ENCODE measurements at regions not wholly inside any gene's neighbourhood (a gene's known extent, or its start where the extent isn't known, plus 50 kb on each side); places are given as distances from the start of the nearest gene placed in this dataset.
"Not testable (repeated sequence)": the region's sequence is repeated elsewhere in the genome, so short reads cannot be mapped to it uniquely, and the experiment has no call there.

DNA sequence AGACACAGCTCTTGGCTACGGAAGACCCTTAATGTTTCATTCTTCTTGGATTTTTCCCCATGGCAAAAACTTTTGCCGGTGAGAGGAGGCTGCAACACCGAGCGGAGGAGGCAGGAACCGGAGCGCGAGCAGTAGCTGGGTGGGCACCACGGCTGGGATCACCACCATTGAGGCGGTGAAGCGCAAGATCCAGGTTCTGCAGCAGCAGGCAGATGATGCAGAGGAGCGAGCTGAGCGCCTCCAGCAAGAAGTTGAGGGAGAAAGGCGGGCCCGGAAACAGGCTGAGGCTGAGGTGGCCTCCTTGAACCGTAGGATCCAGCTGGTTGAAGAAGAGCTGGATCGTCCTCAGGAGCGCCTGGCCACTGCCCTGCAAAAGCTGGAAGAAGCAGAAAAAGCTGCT is 108.2 kb upstream of the TOX3 start:
- not testable (repeated sequence) for DNase-seq (ENCODE audit: low spot score); H3K4ac ChIP-seq (ENCODE audit: low read length); H3K27me3 ChIP-seq (ENCODE audit: control insufficient read depth in 3 of 3, insufficient read depth in 3 of 3, low read depth in 1 of 3, low read length in 3 of 3); H2AFZ ChIP-seq (ENCODE audit: low read length); H3K14ac ChIP-seq (ENCODE audit: low read length); H3K4me3 ChIP-seq (ENCODE audit: low read length in 2 of 2); H3K79me1 ChIP-seq (ENCODE audit: low read depth, low read length); H4K8ac ChIP-seq (ENCODE audit: low read depth, low read length); H3K4me2 ChIP-seq (ENCODE audit: insufficient read depth, low read length, poor library complexity, severe bottlenecking); H2BK15ac ChIP-seq (ENCODE audit: low read length); H3K36me3 ChIP-seq (replicated peaks in 1 of 2; ENCODE audit: control insufficient read depth in 2 of 2, insufficient read depth in 2 of 2, low read length in 2 of 2); H3K23ac ChIP-seq (ENCODE audit: low read depth, low read length, poor library complexity); H4K91ac ChIP-seq (ENCODE audit: low read depth, low read length, poor library complexity); H2BK5ac ChIP-seq (ENCODE audit: low read length); H3K9me3 ChIP-seq (replicated peaks in 1 of 2; ENCODE audit: control insufficient read depth in 2 of 2, insufficient read depth in 1 of 2, low read depth in 1 of 2, low read length in 2 of 2); H3K4me1 ChIP-seq (ENCODE audit: control insufficient read depth in 2 of 2, insufficient read depth in 1 of 2, low read depth in 1 of 2, low read length in 2 of 2); H2BK12ac ChIP-seq (ENCODE audit: low read length); H3K9ac ChIP-seq (ENCODE audit: low read depth, low read length, poor library complexity); H2BK120ac ChIP-seq (ENCODE audit: low read depth, low read length); H3K27ac ChIP-seq (replicated peaks; ENCODE audit: low read length)
- no CpG with 5 or more reads among the region's 17 CpGs for WGBS, 2 donors (ENCODE audit: extremely low coverage in 2 of 2, insufficient read length in 2 of 2, insufficient replicate concordance in 1 of 2)
- Histone ChIP-seq H2AK5ac (ENCODE audit: low read depth, low read length) (peak overlapping the region; percentile 38), H3K18ac (ENCODE audit: low read length) (peak overlapping the region; percentile 46)

DNA sequence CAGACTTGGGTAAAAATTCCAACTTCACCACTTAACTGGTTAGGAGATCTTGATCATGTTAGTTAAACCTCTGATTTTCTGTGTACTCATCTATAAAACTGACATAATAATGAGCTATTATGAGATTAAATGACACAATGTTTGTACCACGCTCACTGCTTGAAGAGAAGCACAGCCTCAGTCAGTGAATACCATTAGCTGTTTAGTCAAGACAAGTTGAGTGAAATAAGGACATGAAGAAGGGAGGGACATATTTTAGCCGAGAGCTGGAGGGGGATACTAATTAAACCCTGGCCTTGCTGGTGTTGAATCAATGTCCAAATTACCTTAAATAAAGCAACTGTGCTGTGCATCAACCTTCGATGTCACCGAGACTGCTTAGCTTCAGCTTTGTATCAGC is 105.1 kb upstream of the TOX3 start:
- H3K18ac ChIP-seq (ENCODE audit: low read length) = no peak overlapping the region
- no peak overlapping the region for H4K8ac ChIP-seq (ENCODE audit: low read depth, low read length)
- peaks cover 5 to 10% of the 10 kb centered on the region in 2 donors for H3K4me1 ChIP-seq (ENCODE audit: control insufficient read depth in 2 of 2, insufficient read depth in 1 of 2, low read depth in 1 of 2, low read length in 2 of 2)
- H3K27ac ChIP-seq (replicated peaks; ENCODE audit: low read length) = no peak overlapping the region
- no peak overlapping the region for H3K23ac ChIP-seq (ENCODE audit: low read depth, low read length, poor library complexity)
- no peaks in the 10 kb centered on the region for H3K9me3 ChIP-seq (replicated peaks in 1 of 2; ENCODE audit: control insufficient read depth in 2 of 2, insufficient read depth in 1 of 2, low read depth in 1 of 2, low read length in 2 of 2)
- no peak overlapping the region for H3K4ac ChIP-seq (ENCODE audit: low read length)
- H2BK120ac ChIP-seq (ENCODE audit: low read depth, low read length) = no peak overlapping the region
- no peak overlapping the region for H4K91ac ChIP-seq (ENCODE audit: low read depth, low read length, poor library complexity)
- no peak overlapping the region for H2BK15ac ChIP-seq (ENCODE audit: low read length)
- DNase-seq (ENCODE audit: low spot score) = no peak
- H3K27me3 ChIP-seq (ENCODE audit: control insufficient read depth in 3 of 3, insufficient read depth in 3 of 3, low read depth in 1 of 3, low read length in 3 of 3) = no peaks in the 10 kb centered on the region
- no peaks in the 10 kb centered on the region for H3K79me1 ChIP-seq (ENCODE audit: low read depth, low read length)
- no peak overlapping the region for H3K14ac ChIP-seq (ENCODE audit: low read length)
- H2AFZ ChIP-seq (ENCODE audit: low read length) = peak overlapping the region; percentile 26
- H2BK5ac ChIP-seq (ENCODE audit: low read length) = no peak overlapping the region
- H3K4me2 ChIP-seq (ENCODE audit: insufficient read depth, low read length, poor library complexity, severe bottlenecking) = no peak overlapping the region
- no peak overlapping the region for H3K4me3 ChIP-seq (ENCODE audit: low read length in 2 of 2)
- H2BK12ac ChIP-seq (ENCODE audit: low read length) = no peak overlapping the region
- no CpG with 5 or more reads among the region's 4 CpGs for WGBS, 2 donors (ENCODE audit: extremely low coverage in 2 of 2, insufficient read length in 2 of 2, insufficient replicate concordance in 1 of 2)
- H3K36me3 ChIP-seq (replicated peaks in 1 of 2; ENCODE audit: control insufficient read depth in 2 of 2, insufficient read depth in 2 of 2, low read length in 2 of 2) = no peaks in the 10 kb centered on the region
- H2AK5ac ChIP-seq (ENCODE audit: low read depth, low read length) = no peak overlapping the region
- H3K9ac ChIP-seq (ENCODE audit: low read depth, low read length, poor library complexity) = no peak overlapping the region

DNA sequence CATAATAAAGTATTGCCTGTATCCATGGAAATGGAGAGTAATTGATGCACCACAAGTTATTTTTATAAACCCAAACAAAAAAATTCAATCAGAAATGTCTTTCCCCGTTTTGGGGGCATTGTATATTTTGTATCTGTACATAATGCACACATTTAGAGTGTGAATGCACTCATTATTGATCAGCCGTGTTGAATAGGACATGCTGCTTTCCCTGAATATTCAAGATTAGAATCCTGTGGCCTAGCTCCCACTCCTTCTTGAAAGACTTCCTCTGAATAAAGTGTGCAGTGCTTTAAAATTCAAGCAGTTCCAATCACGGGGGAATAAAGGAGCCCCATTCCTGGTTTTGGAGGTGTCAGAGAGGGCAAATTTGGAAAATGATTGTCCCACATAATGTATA is 103.8 kb upstream of the TOX3 start:
- Histone ChIP-seq H3K27ac (replicated peaks; ENCODE audit: low read length) (no peak overlapping the region), H3K23ac (ENCODE audit: low read depth, low read length, poor library complexity) (no peak overlapping the region), H3K27me3 (ENCODE audit: control insufficient read depth in 3 of 3, insufficient read depth in 3 of 3, low read depth in 1 of 3, low read length in 3 of 3) (no peaks in the 10 kb centered on the region), H3K4me3 (ENCODE audit: low read length in 2 of 2) (no peak overlapping the region), H3K9me3 (replicated peaks in 1 of 2; ENCODE audit: control insufficient read depth in 2 of 2, insufficient read depth in 1 of 2, low read depth in 1 of 2, low read length in 2 of 2) (no peaks in the 10 kb centered on the region), H2AK5ac (ENCODE audit: low read depth, low read length) (no peak overlapping the region), H3K9ac (ENCODE audit: low read depth, low read length, poor library complexity) (no peak overlapping the region), H2AFZ (ENCODE audit: low read length) (peak overlapping the region; percentile 45), H2BK12ac (ENCODE audit: low read length) (no peak overlapping the region), H3K14ac (ENCODE audit: low read length) (no peak overlapping the region), H4K8ac (ENCODE audit: low read depth, low read length) (no peak overlapping the region), H3K4me1 (ENCODE audit: control insufficient read depth in 2 of 2, insufficient read depth in 1 of 2, low read depth in 1 of 2, low read length in 2 of 2) (peaks cover 4 to 12% of the 10 kb centered on the region in 2 donors), H3K4me2 (ENCODE audit: insufficient read depth, low read length, poor library complexity, severe bottlenecking) (no peak overlapping the region), H3K36me3 (replicated peaks in 1 of 2; ENCODE audit: control insufficient read depth in 2 of 2, insufficient read depth in 2 of 2, low read length in 2 of 2) (no peaks in the 10 kb centered on the region), H2BK15ac (ENCODE audit: low read length) (no peak overlapping the region), H2BK5ac (ENCODE audit: low read length) (no peak overlapping the region), H3K4ac (ENCODE audit: low read length) (no peak overlapping the region), H3K79me1 (ENCODE audit: low read depth, low read length) (no peaks in the 10 kb centered on the region), H3K18ac (ENCODE audit: low read length) (no peak overlapping the region), H2BK120ac (ENCODE audit: low read depth, low read length) (no peak overlapping the region), H4K91ac (ENCODE audit: low read depth, low read length, poor library complexity) (no peak overlapping the region)
- WGBS, 2 donors (ENCODE audit: extremely low coverage in 2 of 2, insufficient read length in 2 of 2, insufficient replicate concordance in 1 of 2) = no CpG with 5 or more reads among the region's 3 CpGs
- DNase-seq (ENCODE audit: low spot score) = no peak

DNA sequence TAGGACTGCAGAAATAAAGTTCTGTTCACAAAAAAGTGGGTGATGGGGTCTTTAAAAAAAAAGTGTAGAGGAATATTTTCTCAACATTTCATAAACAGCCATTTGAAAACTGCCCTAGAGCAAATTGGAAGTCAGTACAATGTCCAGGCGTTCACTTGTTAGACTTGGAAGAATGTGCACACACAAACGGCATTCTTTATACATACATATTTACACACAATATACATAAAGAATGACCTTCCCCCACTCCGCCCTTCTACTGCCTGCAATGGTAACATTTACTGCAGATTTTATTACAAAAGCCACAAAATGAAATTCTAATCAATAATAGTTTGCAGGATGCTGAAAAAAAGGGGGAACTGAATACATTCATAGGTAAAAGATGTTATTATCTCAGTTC is 103.4 kb upstream of the TOX3 start:
- no peak overlapping the region for H3K4me3 ChIP-seq (ENCODE audit: low read length in 2 of 2)
- no peak overlapping the region for H4K91ac ChIP-seq (ENCODE audit: low read depth, low read length, poor library complexity)
- H3K27me3 ChIP-seq (ENCODE audit: control insufficient read depth in 3 of 3, insufficient read depth in 3 of 3, low read depth in 1 of 3, low read length in 3 of 3) = no peaks in the 10 kb centered on the region
- H3K9me3 ChIP-seq (replicated peaks in 1 of 2; ENCODE audit: control insufficient read depth in 2 of 2, insufficient read depth in 1 of 2, low read depth in 1 of 2, low read length in 2 of 2) = peaks cover 0 to 3% of the 10 kb centered on the region in 2 donors
- no peak overlapping the region for H3K23ac ChIP-seq (ENCODE audit: low read depth, low read length, poor library complexity)
- DNase-seq (ENCODE audit: low spot score) = no peak
- H2AFZ ChIP-seq (ENCODE audit: low read length) = peak overlapping the region; percentile 30
- no peak overlapping the region for H2AK5ac ChIP-seq (ENCODE audit: low read depth, low read length)
- H2BK120ac ChIP-seq (ENCODE audit: low read depth, low read length) = no peak overlapping the region
- no peaks in the 10 kb centered on the region for H3K79me1 ChIP-seq (ENCODE audit: low read depth, low read length)
- no peaks in the 10 kb centered on the region for H3K36me3 ChIP-seq (replicated peaks in 1 of 2; ENCODE audit: control insufficient read depth in 2 of 2, insufficient read depth in 2 of 2, low read length in 2 of 2)
- H3K14ac ChIP-seq (ENCODE audit: low read length) = no peak overlapping the region
- H2BK5ac ChIP-seq (ENCODE audit: low read length) = no peak overlapping the region
- H2BK12ac ChIP-seq (ENCODE audit: low read length) = no peak overlapping the region
- no peak overlapping the region for H4K8ac ChIP-seq (ENCODE audit: low read depth, low read length)
- H3K4me1 ChIP-seq (ENCODE audit: control insufficient read depth in 2 of 2, insufficient read depth in 1 of 2, low read depth in 1 of 2, low read length in 2 of 2) = peaks cover under 1 to 12% of the 10 kb centered on the region in 2 donors
- H3K18ac ChIP-seq (ENCODE audit: low read length) = no peak overlapping the region
- H3K9ac ChIP-seq (ENCODE audit: low read depth, low read length, poor library complexity) = no peak overlapping the region
- no peak overlapping the region for H3K4ac ChIP-seq (ENCODE audit: low read length)
- no peak overlapping the region for H3K4me2 ChIP-seq (ENCODE audit: insufficient read depth, low read length, poor library complexity, severe bottlenecking)
- no peak overlapping the region for H2BK15ac ChIP-seq (ENCODE audit: low read length)
- WGBS, 2 donors (ENCODE audit: extremely low coverage in 2 of 2, insufficient read length in 2 of 2, insufficient replicate concordance in 1 of 2) = no CpG with 5 or more reads among the region's 3 CpGs
- H3K27ac ChIP-seq (replicated peaks; ENCODE audit: low read length) = no peak overlapping the region

Measured in neuronal stem cell (in vitro differentiated cells).